ENCODE measurements at regions not wholly inside any gene's neighbourhood (a gene's known extent, or its start where the extent isn't known, plus 50 kb on each side); places are given as distances from the start of the nearest gene placed in this dataset.

GRCh38 chr14:86420131-86420530, 890.2 kb downstream of the FLRT2 start:
- RAD21 ChIA-PET (ENCODE audit: unreplicated experiment) = no interaction called here
- BruUV-seq (replicated peaks) = no TSS peak
- H3K4me3 ChIP-seq = no peak overlapping the region
- H3K4me1 ChIP-seq (ENCODE audit: control insufficient read depth, insufficient read depth, low read length) = no peaks in the 10 kb centered on the region
- in situ Hi-C loops (cut with MboI) (no loop called here), intact Hi-C loops (cut with micrococcal nuclease; ENCODE audit: unreplicated experiment) (no loop called here)
- H3K27me3 ChIP-seq (replicated peaks in 1 of 2; ENCODE audit: control insufficient read depth in 2 of 2, insufficient read depth in 2 of 2, low read length in 1 of 2) = no peaks in the 10 kb centered on the region
- no peak overlapping the region for H3K9ac ChIP-seq (ENCODE audit: control insufficient read depth, insufficient read depth, low read length)
- no peak overlapping the region for H2AFZ ChIP-seq (ENCODE audit: control insufficient read depth, low read depth, low read length)
- no peaks in the 10 kb centered on the region for H3K36me3 ChIP-seq (ENCODE audit: control insufficient read depth in 2 of 2, insufficient read depth in 2 of 2, low read length in 1 of 2)
- H3K27ac ChIP-seq (ENCODE audit: control insufficient read depth, insufficient read depth) = no peak overlapping the region
- ATAC-seq (no peak), DNase-seq (ENCODE audit: low read depth, low spot score) (no peak), FAIRE-seq (no peak)
- H3K4me2 ChIP-seq (ENCODE audit: control insufficient read depth, insufficient read depth) = no peak overlapping the region
- SMC1A ChIA-PET (ENCODE audit: uncharacterized antibody, unreplicated experiment) = no interaction called here
- CTCF ChIA-PET = no interaction called here
- POLR2A ChIA-PET = no interaction called here
- H4K20me1 ChIP-seq (ENCODE audit: control insufficient read depth, insufficient read depth) = no peaks in the 10 kb centered on the region
- no peaks in the 10 kb centered on the region for H3K79me2 ChIP-seq (ENCODE audit: control insufficient read depth, insufficient read depth, low read length)
- no peak for TF ChIP-seq E2F4 (IDR thresholded peaks at IDR 0.05; ENCODE audit: low read depth, low read length)
- no peak for TF ChIP-seq SMARCA5 (IDR thresholded peaks at IDR 0.05)
- TF ChIP-seq BMI1 (IDR thresholded peaks at IDR 0.05; ENCODE audit: borderline replicate concordance) = no peak
- TF ChIP-seq CREB1 (IDR thresholded peaks at IDR 0.05; ENCODE audit: low read depth) = no peak
- TF ChIP-seq TAF1 (IDR thresholded peaks at IDR 0.05; ENCODE audit: borderline replicate concordance, low read depth, low read length) = no peak
- no peak for TF ChIP-seq PML (IDR thresholded peaks at IDR 0.05; ENCODE audit: low read length)
- TF ChIP-seq BCL3 (IDR thresholded peaks at IDR 0.05; ENCODE audit: borderline replicate concordance, insufficient read depth, low read depth, low read length, poor library complexity, severe bottlenecking) = no peak
- no peak for TF ChIP-seq GATAD2B (conservative IDR thresholded peaks at IDR 0.05; ENCODE audit: low read depth)
- TF ChIP-seq CHD2 (IDR thresholded peaks at IDR 0.05; ENCODE audit: borderline replicate concordance, low read depth, low read length) = no peak
- no peak for TF ChIP-seq MEF2A (IDR thresholded peaks at IDR 0.05; ENCODE audit: insufficient read depth, low read depth, low read length)
- no peak for TF ChIP-seq NR2C1 (IDR thresholded peaks at IDR 0.05)
- TF ChIP-seq SIN3A (IDR thresholded peaks at IDR 0.05; ENCODE audit: low read depth, low read length) = no peak
- TF ChIP-seq RBBP5 (conservative IDR thresholded peaks at IDR 0.05) = no peak
- no peaks in the 10 kb centered on the region for H3K9me3 ChIP-seq (replicated peaks; ENCODE audit: control insufficient read depth, insufficient read depth, low read length)
